Body of pancreas (tissue), 4 donors: ENCODE measurements at regions not wholly inside any gene's neighbourhood (a gene's known extent, or its start where the extent isn't known, plus 50 kb on each side); places are given as distances from the start of the nearest gene placed in this dataset.

ENCODE experiments used
- ATAC-seq: fragments of 150-250 bp; one replicate; pipeline ENCODE4 v1.9.1; 2016
- DNase-seq, 4 donors: peaks; one replicate each; pipeline ENCODE4 v3.0.0-alpha.2; 2019
- H3K27ac ChIP-seq, 4 donors: fragments of 200-600 bp; sonication (generic); 1 replicate in 3 of 4; 2 replicates in 1 of 4; pipeline versions ENCODE4 v1.5.1 to v1.6.1; 2016 to 2019; ENCODE audit warnings: mild to moderate bottlenecking in 1 of 4, mixed read lengths in 1 of 4, moderate library complexity in 1 of 4
- H3K27me3 ChIP-seq, 2 donors: fragments of 200-600 bp; sonication (generic); one replicate each; pipeline ENCODE4 v1.6.0; 2016; ENCODE audit warnings: mild to moderate bottlenecking in 1 of 2
- H3K36me3 ChIP-seq, 2 donors: fragments of 200-600 bp; sonication (generic); replicated peaks in 1 of 2; 2 replicates each; pipeline ENCODE4 v1.5.1; 2016; ENCODE audit warnings: low read depth in 2 of 2; ENCODE audit not compliant: insufficient read depth in 1 of 2
- H3K4me1 ChIP-seq: fragments of 200-600 bp; sonication (generic); one replicate; pipeline ENCODE4 v1.6.0; 2016
- H3K4me3 ChIP-seq, 2 donors: fragments of 200-600 bp; sonication (generic); 1 replicate in 1 of 2; 2 replicates in 1 of 2; pipeline ENCODE4 v1.5.1; 2016 to 2019
- H3K9me3 ChIP-seq, 3 donors: fragments of 200-600 bp; sonication (generic); 1 replicate in 2 of 3; 2 replicates in 1 of 3; pipeline ENCODE4 v1.5.1; 2016
- CTCF ChIP-seq, 7 experiments: fragments of 450-650 bp in 4 of 7; fragments of 200-600 bp in 3 of 7; sonication (generic) in 3 of 7; IDR thresholded peaks; one replicate each; pipeline ENCODE4 v1.5.1; 2016 to 2019; ENCODE audit warnings: antibody characterized with exemption in 7 of 7
- POLR2A ChIP-seq, 3 donors: fragments of 450-650 bp; IDR thresholded peaks; one replicate each; pipeline ENCODE4 v1.6.1; 2016; ENCODE audit warnings: antibody characterized with exemption in 3 of 3, mild to moderate bottlenecking in 2 of 3
- WGBS, 2 donors: methylation state at CpG; one replicate each; pipeline ENCODE4 v1.1.5; 2017; 5-methylcytosine and 5-hydroxymethylcytosine counted together
- intact Hi-C: fragments of 100-400 bp; cut with DNase I; formaldehyde crosslinking; loops from one replicate; pipeline ENCODE4 v1.15.1; 2023

GRCh38 chr6:28585335-28585734 lies 59.7 kb downstream of the GPX5 start:
- DNase-seq (no peak), ATAC-seq (no peak)
- Histone ChIP-seq H3K27ac (no peak overlapping the region), H3K4me3 (no peak overlapping the region), H3K36me3 (no peaks in the 10 kb centered on the region), H3K9me3 (no peaks in the 10 kb centered on the region), H3K4me1 (peaks cover 17% of the 10 kb centered on the region), H3K27me3 (peaks cover 0 to under 1% of the 10 kb centered on the region in 2 donors)
- intact Hi-C loops, result no loop called here
- WGBS, 2 donors, result 28 to 47% methylated on average over 1 of the region's 1 CpG
- TF ChIP-seq POLR2A (IDR thresholded peaks at IDR 0.05) (no peak), CTCF (IDR thresholded peaks at IDR 0.05) (no peak)

GRCh38 chr6:28586324-28586723 lies 60.6 kb downstream of the GPX5 start:
- H3K9me3 ChIP-seq, result no peaks in the 10 kb centered on the region
- ATAC-seq (no peak), DNase-seq (no peak)
- intact Hi-C loops, result no loop called here
- H3K27me3 ChIP-seq, result peaks cover 0 to 4% of the 10 kb centered on the region in 2 donors
- 33 to 35% methylated on average over 7 of the region's 7 CpGs for WGBS, 2 donors
- H3K4me1 ChIP-seq, result peaks cover 17% of the 10 kb centered on the region
- peak overlapping the region; percentile 40 to 51 for H3K4me3 ChIP-seq
- H3K27ac ChIP-seq, result no peak overlapping the region
- TF ChIP-seq CTCF (IDR thresholded peaks at IDR 0.05) (no peak), POLR2A (IDR thresholded peaks at IDR 0.05) (no peak)
- no peaks in the 10 kb centered on the region for H3K36me3 ChIP-seq

GRCh38 chr6:28586962-28587745 lies 61.5 kb downstream of the GPX5 start:
- TF ChIP-seq POLR2A (IDR thresholded peaks at IDR 0.05) (peak; percentile 32 to 77 (median 64)), CTCF (IDR thresholded peaks at IDR 0.05) (no peak)
- intact Hi-C loops, result no loop called here
- Histone ChIP-seq H3K36me3 (no peaks in the 10 kb centered on the region), H3K4me1 (peaks cover 17% of the 10 kb centered on the region), H3K27me3 (peaks cover 0 to 4% of the 10 kb centered on the region in 2 donors), H3K9me3 (no peaks in the 10 kb centered on the region), H3K27ac (peak overlapping the region; percentile 46 to 57 (median 54)), H3K4me3 (peak overlapping the region; percentile 40 to 51)
- DNase-seq, result peak; percentile 81 to 89 (median 85)
- 1% methylated on average over 31 to 41 of the region's 42 CpGs for WGBS, 2 donors
- ATAC-seq, result peak; percentile 95

GRCh38 chr6:28587746-28588075 lies 62.0 kb downstream of the GPX5 start:
- H3K27me3 ChIP-seq, result peaks cover 0 to 4% of the 10 kb centered on the region in 2 donors
- WGBS, 2 donors, result 8 to 11% methylated on average over 8 of the region's 8 CpGs
- DNase-seq, result no peak

More at GRCh38 chr6:28587746-28588075, 62.0 kb downstream of the GPX5 start:
- no peaks in the 10 kb centered on the region for H3K9me3 ChIP-seq
- H3K27ac ChIP-seq, result no peak overlapping the region
- TF ChIP-seq CTCF (IDR thresholded peaks at IDR 0.05) (no peak), POLR2A (IDR thresholded peaks at IDR 0.05) (no peak)
- intact Hi-C loops, result no loop called here
- H3K4me1 ChIP-seq, result peaks cover 17% of the 10 kb centered on the region
- H3K36me3 ChIP-seq, result no peaks in the 10 kb centered on the region
- H3K4me3 ChIP-seq, result peak overlapping the region in 1 of 2 donors; percentile 40
- no peak for ATAC-seq
